CMK (cell line): ENCODE measurements at regions not wholly inside any gene's neighbourhood (a gene's known extent, or its start where the extent isn't known, plus 50 kb on each side); places are given as distances from the start of the nearest gene placed in this dataset.
A peak's percentile ranks its signal among the peaks of the same experiment; 100 is the strongest.

Experiments used
- DNase-seq: peaks from one replicate; pipeline ENCODE4 v3.0.0-alpha.2; 2010; ENCODE audit warnings: low read depth

DNA sequence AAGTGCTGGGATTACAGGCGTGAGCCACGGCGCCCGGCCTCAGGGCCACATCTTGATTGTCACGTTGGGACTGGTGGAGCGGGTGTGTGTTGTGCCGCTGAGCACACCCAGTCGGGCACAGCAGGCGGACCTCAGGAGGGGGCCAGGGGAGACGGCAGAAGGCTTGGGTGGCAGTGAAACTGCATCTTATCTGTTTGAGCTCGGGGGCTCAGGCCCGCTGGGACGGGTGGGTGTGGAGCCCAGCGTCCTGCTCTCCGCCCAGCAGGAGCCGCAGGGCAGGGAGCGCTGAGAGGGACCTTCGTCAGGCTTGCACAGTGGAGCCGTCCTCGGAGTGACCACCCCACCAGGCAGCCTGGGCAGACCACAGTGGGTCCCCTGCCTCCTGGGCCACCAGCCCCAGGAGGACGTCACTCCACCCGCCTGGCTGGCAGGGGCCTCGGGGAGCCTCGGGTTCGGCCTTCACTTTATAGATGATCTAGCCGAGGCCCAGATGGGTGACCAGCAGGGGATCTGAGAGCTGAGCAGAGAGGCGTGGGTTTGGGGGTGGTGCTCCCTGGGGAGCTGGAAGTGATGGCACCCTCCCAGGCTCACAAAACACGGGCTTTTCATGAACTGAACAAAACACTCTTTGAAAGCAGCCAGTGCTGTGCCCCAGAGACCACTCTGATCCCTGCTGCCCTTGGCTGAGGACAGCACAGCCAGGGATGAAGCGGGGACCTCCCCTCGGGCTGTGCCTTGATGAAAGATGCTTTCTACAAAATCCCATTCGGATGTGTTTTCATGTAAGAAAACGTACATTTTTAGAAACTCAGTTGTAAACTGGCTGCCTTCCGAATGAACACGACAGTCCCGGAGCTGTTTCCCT lies 181.1 kb downstream of the SEC14L1 start:
- no peak for DNase-seq

DNA sequence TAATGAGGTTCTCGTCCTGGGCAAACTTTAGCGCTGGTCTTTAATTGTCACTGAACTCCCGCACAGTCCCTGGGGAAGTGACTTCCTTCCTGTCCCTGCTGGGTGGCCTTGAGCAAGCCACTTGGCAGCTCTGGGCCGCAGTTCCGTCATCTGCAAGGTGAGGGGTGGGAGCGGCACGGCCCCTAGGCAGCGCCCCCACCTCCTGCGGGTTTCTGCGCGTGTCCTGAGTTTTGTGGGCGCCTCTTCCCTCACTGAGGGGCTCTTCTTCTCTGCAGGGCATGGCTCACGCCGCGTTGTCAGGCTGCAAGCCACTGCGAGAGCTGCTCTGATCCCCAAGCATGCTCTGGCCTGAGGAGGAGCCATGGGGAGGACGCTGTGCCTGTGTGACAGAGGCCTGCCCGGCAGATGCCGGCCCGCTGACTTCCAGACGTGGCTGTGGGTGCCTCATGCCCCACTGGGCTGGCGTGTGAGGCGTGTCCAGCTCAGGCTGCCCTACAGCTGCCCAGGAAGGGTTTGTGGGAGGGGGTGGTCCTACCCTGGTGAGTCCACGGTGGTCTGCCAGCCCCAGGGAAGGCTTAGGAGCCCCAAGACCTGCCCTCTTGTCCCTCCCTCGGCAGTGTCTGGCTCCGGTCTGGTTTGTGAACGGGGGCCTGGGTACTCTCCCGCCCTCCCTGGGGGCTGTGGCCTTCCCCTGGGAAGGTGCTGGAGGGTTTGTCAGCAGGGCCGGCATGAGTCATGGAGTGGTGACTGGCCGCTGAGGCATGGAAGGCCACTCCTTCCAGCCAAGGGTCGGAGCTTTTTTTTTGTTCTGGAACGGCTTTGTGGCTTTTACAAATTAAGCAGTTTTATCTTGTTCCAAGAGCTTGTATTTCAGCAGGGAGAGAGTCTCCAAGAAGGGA lies 182.0 kb downstream of the SEC14L1 start:
- no peak for DNase-seq

DNA sequence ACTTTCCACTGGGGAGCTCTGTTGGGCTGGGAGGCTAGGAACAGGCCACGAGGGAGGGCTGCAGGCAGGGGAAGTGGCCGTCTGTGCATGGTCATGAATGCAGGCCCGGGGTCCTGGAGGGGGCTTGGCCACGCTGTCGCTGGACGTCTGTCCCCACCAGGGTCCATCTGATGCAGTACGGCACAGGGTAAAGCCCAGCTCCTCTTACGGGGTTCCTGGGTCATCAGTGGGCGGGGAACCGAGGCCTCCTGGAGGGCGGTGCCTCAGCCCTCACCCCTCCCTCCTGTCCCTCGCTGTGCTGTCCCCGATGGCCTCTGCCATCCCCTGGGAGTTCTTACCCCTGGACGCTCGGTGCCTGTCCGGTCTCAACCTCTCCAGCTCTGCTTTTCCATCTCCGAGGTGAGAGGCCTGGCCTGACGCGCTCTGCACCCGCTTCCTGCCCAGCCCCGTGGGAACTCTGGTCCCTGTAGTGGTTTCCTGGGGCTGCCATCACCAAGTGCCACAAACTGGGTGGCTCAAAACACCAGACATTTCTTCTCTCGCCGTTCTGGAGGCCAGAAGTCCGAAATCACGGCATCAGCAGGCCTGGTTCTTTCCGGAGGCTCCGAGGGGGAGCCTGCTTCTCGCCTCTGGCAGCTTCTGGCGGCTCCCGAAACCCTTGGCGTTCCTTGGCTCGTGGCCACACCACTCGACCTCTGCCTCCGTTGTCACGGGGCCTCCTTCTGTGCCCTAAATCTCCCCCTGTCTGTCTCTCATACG lies 182.8 kb downstream of the SEC14L1 start:
- DNase-seq, result no peak

DNA sequence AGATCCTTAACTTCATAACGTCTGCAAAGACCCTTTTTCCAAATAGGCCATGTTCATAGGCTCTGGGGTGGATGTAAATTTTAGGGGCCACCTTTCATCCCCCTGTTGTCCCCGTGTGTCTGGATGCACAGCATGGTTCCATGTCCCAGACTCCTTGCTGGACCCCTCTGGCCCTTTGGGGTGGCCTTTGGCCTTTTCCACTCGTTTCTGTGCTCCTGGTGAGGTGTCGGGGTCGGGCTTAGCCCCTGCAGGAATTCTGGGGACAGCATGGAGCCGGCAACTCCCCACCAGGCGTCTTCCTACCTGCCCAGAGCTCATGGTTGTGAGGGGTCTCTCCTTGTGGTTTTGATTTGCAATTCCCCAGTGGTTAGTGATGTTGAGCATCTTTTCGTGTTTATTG lies 183.5 kb downstream of the SEC14L1 start:
- DNase-seq, result no peak

DNA sequence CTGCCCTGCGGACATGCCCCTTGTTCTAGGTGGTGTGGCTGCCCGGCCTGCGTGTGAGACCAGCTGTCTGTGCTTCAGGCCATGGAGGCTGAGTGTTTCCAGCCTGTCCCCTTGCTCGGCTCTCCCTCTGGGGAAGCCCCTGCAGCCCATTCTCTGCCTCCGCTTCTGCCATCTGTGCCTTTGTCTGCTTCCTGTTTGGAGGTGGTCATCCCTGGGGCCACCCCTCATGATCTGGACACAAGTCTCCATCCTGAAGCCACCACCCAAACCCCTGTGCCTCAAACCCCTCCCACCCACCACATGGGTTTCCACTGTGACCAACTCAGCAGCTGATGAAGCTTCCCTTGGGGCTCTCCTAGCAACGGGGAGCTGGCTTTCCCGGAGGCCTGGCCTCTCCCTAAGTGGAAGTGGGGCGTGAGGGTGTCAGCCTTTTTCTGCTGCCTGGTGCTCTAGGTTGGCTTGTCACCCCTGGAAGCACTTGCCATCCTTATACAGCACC lies 184.9 kb downstream of the SEC14L1 start:
- no peak for DNase-seq

DNA sequence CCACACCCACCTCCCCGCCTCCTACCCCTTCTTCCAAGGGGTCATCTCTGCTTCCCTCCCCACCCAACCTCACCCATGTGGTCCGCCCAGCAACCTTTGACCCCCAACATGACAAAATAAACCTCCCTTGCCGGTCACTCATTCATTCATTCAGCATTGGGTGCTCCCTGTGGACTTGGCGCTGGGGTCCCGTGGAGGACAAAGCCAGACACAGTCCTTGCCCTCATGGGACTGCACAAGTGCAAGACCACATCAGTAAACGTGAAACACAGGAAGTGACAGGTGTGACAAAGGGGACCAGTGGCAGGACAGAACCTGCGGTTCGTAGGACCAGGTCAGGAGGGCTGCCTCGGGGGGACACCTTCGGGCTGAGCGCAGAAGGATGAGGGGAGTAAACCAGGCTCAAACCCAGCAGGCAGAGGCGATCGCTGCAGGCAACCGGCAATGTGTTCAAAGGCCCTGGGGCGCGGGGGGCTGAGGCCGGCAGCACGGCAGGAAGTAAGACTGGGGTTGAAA lies 185.4 kb downstream of the SEC14L1 start:
- no peak for DNase-seq

DNA sequence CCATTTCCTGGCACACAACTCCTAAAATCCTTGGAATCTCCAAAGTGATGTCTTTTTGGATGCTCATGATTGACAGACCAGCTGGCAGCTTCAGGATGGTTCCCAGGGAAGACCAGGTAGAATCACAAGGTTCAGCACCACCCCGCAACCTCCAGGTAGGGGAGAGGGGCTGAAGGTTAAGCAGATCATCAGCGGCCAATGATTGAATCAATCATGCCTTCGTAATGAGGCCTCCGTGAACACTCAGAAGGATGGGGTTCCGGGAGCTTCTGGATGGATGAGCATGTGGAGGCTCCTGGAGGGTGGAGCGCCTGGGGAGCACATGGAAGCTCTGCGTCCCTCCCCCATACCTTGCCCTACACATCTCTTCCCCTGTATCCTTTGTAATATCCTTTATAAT lies 185.9 kb downstream of the SEC14L1 start:
- no peak for DNase-seq

DNA sequence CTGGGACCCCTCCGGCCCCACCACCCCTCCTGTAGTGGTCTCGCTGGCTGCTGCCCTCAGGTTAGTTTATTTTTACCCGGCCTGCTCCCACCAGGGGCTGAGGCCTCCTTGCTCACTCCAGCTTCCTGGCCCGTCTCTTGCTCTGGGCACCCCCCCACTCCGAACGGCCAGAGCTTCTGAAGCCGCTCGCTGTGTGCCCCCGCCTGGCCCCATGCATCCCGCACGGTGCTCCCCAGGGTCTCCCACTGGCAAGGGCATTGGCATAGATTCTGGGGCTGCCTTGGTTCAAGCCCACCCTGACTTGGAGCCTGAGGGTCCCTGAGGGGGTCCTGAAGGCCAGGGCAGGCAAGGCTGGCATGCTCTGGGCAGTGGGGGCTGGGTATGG lies 186.4 kb downstream of the SEC14L1 start:
- no peak for DNase-seq

DNA sequence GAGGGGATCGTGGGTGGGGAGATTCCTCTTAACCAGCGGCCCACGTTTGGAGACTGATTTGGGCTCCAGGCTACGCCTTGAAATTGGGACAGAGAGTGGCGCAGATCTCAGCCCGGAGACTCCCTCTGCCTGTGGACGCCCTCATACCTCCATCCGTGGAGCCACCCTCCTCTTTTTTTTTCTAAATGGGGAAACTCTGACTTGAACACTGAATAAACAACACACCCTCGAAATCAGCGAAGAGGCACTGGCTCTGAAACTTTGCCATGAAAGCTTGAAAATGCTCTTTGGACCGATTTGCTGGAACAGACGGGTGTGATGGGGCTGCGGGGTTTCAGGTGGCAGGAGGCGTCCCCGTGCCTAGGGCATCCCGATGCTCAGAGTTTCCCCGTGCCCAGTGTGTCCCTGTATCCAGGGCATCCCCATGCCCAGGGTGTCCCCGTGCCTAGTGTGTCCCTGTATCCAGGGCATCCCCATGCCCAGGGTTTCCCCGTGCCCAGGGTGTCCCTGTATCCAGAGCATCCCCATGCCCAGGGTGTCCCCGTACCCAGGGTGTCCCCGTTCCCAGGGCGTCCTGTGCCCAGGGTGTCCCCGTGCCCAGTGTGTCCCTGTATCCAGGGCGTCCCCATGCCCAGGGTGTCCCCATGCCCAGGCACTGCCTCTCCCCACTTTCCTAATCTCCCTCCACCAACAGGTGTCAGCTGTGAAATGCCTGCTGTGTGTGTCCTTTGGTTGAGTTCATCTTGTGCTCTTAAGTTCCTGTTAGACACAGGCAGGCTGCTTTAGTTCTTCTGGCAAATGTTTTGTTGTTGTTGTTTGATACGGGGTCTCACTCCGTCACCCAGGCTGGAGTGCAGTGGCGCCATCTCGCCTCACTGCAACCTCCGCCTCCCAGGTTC lies 187.0 kb downstream of the SEC14L1 start:
- no peak for DNase-seq

DNA sequence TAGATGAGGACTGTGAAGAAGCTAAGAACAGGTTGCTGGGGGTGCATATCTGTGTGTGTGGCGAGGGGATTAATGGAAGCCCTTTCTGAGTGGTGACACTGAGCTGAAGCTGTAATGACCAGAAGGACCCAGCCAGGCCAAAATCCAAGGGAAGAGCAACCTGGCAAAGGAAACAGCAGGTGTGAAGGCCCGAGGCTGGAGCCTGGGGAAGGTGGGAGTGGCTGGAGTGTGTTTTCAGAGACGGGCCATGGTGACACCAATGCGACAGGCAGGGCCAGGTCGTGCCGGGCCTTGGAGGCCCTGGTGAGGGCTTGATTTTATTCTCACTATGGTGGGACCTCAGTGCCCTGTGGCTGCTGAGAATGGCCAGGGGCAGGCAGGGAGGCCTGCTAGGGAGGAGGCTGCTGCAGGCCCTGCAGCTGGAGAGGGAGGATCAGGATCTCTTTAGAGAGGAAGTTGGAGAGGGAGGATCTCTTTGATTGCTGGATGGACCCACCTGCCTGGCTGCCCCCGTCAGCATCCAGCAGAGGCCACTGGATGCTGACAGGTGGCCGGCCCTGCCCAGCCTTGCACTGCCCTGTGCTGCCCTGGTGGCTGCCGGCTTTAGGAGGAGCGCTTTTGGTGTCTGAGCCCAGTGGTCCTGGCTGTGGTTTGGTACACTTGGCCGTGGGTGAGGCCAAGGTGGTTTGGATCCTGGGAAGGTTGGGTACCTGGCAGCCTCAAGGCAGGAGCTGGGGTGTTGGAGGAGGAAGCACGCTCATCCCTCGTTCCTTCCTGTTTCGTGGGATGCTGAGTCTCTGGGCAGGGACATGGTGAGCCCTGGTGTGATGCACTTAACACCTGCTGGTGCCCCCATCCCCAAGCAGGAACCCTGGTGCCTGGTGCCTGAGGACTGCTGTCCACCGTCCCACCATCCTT lies 188.3 kb downstream of the SEC14L1 start:
- DNase-seq, result no peak

DNA sequence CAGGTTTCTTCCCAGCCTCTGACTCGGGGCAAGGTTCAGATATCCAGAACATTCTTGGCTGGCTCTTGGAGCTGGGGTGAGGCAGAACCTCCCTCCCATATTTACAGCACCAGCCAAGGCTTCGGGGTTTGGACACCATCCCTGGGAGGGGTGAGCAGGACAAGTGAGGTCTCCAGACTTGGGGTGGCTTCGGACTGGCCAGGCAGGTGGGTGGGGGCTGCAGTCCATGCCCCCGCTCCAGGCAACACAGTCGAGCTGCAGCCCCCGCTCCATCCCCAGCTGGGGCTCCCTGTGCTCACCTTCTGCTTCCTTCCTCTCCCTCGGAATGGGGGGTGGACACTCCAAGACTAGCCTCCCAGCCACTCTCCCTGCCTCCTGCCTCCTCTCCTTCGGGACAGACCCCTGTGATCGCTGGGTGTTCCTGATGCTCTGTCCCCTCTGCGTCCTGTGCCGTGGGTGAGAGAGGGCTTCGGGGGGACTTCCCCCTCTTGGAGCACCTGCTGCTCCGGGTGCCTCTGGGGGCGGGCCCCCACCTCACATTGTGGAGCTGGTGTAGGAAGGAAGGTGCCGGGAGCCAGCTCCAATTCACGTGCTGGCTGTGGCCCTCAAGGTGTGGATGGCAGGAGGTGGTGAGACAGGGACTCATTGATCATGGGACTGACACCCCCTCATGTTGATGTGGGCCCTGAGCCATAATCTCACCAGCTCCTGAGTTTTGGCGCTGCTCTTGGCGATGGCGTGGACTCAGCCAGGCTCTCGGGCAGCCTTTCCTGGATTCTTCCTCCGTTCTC lies 189.2 kb downstream of the SEC14L1 start:
- DNase-seq, result no peak

DNA sequence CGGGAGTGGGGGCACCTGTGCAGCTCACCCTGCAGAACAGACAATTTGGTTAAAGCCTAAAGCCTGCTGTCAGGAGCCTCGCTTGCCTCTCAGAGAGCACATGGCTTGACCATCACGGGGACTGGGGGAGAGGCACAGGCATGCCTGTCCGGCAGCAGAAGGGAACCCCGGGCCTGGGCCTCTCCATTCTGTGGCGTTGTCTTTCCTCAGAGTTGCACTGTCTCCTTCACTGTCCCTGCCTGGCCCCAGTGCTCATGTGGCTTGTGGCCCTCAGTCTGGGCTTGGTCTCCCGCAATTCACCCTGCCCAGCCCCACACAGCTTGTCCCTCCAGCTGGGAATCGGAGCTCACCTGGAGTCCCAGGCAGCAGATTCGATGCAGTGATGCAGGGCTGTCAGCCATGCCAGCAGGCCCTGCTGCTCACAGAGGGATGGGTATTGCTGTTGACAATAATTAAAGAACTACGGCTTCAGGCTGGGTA lies 189.9 kb downstream of the SEC14L1 start:
- no peak for DNase-seq

DNA sequence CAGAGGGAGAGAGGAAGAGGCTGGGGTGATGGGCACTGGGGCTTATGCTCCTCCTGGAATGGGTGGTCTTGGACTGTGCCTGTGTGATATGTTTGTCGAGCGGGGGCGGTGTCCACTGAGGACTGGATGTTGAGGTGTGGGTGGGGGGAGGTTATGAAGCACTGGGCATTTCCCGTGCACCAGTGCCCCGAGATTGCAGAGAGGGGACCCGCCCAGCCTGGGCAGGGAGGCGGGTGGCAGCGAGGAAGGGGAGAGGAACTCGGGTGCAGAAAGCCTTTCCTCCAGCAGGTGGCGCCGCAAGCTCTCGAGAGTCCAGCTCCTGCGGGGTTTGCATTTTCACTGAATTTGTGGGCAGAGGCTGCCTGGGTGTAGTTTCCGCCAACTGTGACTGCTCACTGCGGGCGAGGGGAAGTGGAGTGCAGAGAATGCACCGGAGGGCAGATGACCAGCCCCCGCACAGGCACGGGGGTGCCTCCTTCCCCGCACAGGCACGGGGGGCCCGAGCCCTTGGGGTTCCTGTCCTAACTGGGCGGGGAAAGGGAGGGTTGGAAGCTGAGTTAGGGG lies 190.6 kb downstream of the SEC14L1 start:
- peak; percentile 78 for DNase-seq

DNA sequence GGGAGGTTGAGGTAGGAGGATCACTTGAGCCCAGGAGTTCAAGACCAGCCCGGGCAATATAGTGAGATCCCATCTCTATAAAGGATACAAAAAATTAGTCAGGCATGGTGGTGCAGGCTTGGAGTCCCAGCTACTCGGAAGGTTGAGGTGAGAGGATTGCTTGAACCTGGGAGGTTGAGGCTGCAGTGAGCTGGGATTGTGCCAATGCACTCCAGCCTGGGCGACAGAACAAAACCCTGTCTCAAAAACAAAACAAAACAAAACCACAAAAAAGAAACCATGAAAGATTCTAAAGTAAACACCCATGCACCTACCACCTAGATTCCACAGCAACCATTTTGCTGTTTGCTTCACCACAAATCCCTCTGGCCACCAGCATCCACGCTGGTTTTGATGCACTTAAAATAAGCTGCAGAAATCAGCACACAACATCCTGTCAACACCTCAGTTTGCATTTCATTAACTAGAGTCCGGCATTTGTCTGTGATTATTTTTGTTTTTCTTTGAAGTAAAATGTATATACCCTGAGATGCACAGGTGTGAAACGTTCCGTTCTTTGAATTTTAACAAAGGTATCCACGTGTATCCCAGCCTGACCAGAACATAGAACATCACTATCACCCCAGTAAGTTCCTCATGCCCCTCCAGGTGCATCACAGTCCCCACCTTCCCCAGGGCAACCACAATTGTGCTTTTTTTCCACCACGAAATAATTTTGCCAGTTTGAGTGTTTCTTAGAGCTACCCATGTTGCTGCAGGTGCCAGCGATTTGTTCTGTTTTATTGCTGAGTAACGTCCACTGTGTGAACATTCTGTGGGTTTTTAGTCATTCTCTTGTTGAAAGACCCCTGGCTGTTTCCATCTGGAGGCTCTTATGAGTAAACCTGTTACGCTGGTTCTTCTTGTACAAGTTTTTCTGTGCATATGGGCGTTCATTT lies 191.5 kb downstream of the SEC14L1 start:
- no peak for DNase-seq

DNA sequence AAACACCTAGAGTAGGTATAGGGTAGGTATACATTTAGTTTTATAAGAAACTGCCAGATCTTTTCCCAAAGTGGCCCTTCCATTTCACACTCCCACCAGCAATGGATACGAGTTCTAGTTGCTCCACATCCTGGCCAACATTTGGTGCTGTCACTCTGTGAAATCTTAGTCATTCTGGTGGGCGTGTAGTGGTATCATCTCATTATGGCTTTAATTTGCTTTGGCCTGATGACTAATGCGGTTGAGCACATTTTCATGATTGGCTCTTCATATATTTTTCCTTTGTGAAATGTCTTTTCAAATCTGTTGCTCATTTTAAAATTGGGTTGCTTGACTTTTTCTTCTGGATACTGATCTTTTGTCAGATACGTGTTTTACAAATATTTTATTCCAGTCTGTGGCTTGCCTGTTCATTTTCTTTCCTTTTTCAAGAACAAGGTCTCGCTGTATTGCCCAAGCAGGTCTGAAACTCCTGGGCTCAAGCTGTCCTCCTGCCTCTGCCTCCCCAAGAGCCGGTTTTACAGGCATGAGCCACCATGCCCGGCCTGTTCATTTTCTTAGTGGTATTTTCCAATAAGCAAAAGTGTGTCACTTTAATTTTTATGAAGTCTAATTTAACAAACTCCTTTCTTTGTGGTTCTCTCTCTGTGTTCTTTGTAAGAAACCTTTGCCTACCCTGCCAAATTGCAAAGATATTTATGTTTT lies 192.4 kb downstream of the SEC14L1 start:
- no peak for DNase-seq

DNA sequence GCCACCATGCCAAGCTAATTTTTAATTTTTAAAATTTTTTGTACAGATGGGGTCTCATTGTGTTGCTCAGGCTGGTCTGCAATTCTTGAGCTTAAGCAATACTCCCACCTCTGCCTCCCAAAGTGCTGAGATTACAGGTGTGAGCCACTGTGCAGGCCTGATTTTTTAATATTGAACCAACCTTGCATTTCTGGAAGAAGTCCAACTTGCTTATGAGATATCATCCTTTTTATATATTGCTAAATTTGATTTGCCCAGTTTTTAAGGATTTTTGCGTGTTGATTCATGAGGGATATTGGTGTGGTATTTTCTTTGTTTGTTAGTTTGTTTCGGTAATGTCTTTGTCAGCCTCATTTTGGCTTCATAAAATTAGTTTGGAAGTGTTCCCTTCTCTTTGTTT lies 196.4 kb downstream of the SEC14L1 start:
- DNase-seq, result no peak

DNA sequence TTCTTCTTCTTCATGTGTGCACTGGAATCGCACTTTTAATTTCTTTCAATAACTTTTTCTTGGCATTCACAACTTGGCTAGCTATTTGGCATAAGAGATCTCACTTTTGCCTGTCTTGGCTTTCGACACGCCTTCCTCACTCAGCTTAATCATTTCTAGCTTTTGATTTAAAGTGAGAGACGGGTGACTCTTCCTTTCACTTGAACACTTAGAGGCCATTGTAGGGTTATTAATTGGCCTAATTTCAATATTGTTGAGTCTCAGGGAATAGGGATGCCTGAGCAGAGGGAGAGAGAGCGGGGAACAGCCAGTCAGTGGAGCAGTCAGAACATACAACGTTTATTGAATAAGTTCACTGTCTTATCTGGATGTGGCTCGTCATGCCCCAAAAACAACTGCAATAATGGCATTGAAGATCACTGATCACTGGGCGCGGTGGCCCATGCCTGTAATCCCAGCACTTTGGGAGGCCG lies 200.3 kb downstream of the SEC14L1 start:
- no peak for DNase-seq
